Parathyroid adenoma (tissue), 2 donors: ENCODE measurements at regions not wholly inside any gene's neighbourhood (a gene's known extent, or its start where the extent isn't known, plus 50 kb on each side); places are given as distances from the start of the nearest gene placed in this dataset.

ENCODE experiments used
- H2AFZ ChIP-seq: fragments of 300-600 bp; sonication (generic); one replicate; pipeline ENCODE4 v1.7.0; 2017; ENCODE audit warnings: antibody characterized with exemption, mild to moderate bottlenecking
- H3K27ac ChIP-seq: fragments of 300-600 bp; sonication (generic); one replicate; pipeline ENCODE4 v1.7.0; 2017
- H3K27me3 ChIP-seq: fragments of 300-600 bp; sonication (generic); one replicate; pipeline ENCODE4 v1.7.0; 2017; ENCODE audit warnings: low read length; ENCODE audit not compliant: control insufficient read depth, insufficient read depth
- H3K36me3 ChIP-seq: fragments of 300-600 bp; sonication (generic); one replicate; pipeline ENCODE4 v1.7.0; 2017; ENCODE audit warnings: low read length; ENCODE audit not compliant: control insufficient read depth, insufficient read depth
- H3K4me1 ChIP-seq: fragments of 300-600 bp; sonication (generic); one replicate; pipeline ENCODE4 v1.7.0; 2017; ENCODE audit warnings: control low read depth
- H3K4me2 ChIP-seq: fragments of 300-600 bp; sonication (generic); one replicate; pipeline ENCODE4 v1.7.0; 2017; ENCODE audit warnings: low read length
- H3K4me3 ChIP-seq: fragments of 300-600 bp; sonication (generic); one replicate; pipeline ENCODE4 v1.7.0; 2017; ENCODE audit warnings: low read depth, low read length
- H3K79me2 ChIP-seq: fragments of 300-600 bp; sonication (generic); one replicate; pipeline ENCODE4 v1.7.0; 2017; ENCODE audit warnings: control low read depth
- H3K9ac ChIP-seq: fragments of 300-600 bp; sonication (generic); one replicate; pipeline ENCODE4 v1.7.0; 2017; ENCODE audit warnings: mild to moderate bottlenecking
- H3K9me3 ChIP-seq: fragments of 300-600 bp; sonication (generic); one replicate; pipeline ENCODE4 v1.7.0; 2017; ENCODE audit warnings: low read length; ENCODE audit not compliant: control insufficient read depth
- CTCF ChIP-seq: fragments of 300-600 bp; sonication (generic); IDR thresholded peaks from one replicate; pipeline ENCODE4 v1.7.0; 2017; ENCODE audit warnings: antibody characterized with exemption, mild to moderate bottlenecking
- donor health status: primary hyperparathyroidism.

- no peak overlapping the region for H3K4me2 ChIP-seq
Observed at GRCh38 chr6:140178520-140178919, 804.1 kb upstream of the CITED2 start.

GRCh38 chr6:140176306-140176705, 801.9 kb upstream of the CITED2 start:
- Histone ChIP-seq H3K4me1 (no peaks in the 10 kb centered on the region), H2AFZ (no peak overlapping the region)
- no peak for TF ChIP-seq CTCF

More at GRCh38 chr6:140178520-140178919, 804.1 kb upstream of the CITED2 start:
- H3K27ac ChIP-seq: no peak overlapping the region
- no peaks in the 10 kb centered on the region for H3K9me3 ChIP-seq
- no peaks in the 10 kb centered on the region for H3K4me1 ChIP-seq
- no peaks in the 10 kb centered on the region for H3K36me3 ChIP-seq
- H3K27me3 ChIP-seq: no peaks in the 10 kb centered on the region
- no peak overlapping the region for H2AFZ ChIP-seq
- H3K4me3 ChIP-seq: no peak overlapping the region
- TF ChIP-seq CTCF: no peak
- H3K9ac ChIP-seq: no peak overlapping the region
- H3K79me2 ChIP-seq: no peaks in the 10 kb centered on the region

GRCh38 chr6:140175486-140175885, 801.0 kb upstream of the CITED2 start:
- Histone ChIP-seq H3K27ac (no peak overlapping the region), H3K4me1 (no peaks in the 10 kb centered on the region), H3K4me2 (no peak overlapping the region), H3K9ac (no peak overlapping the region), H3K27me3 (no peaks in the 10 kb centered on the region), H3K36me3 (no peaks in the 10 kb centered on the region), H3K4me3 (no peak overlapping the region), H3K9me3 (no peaks in the 10 kb centered on the region), H3K79me2 (no peaks in the 10 kb centered on the region), H2AFZ (no peak overlapping the region)
- no peak for TF ChIP-seq CTCF

More at GRCh38 chr6:140176306-140176705, 801.9 kb upstream of the CITED2 start:
- no peak overlapping the region for H3K4me2 ChIP-seq
- H3K9me3 ChIP-seq: no peaks in the 10 kb centered on the region
- H3K36me3 ChIP-seq: no peaks in the 10 kb centered on the region
- H3K79me2 ChIP-seq: no peaks in the 10 kb centered on the region
- H3K27ac ChIP-seq: no peak overlapping the region
- no peak overlapping the region for H3K4me3 ChIP-seq
- no peak overlapping the region for H3K9ac ChIP-seq
- no peaks in the 10 kb centered on the region for H3K27me3 ChIP-seq

- TF ChIP-seq CTCF: no peak
- Histone ChIP-seq H3K4me2 (no peak overlapping the region), H3K79me2 (no peaks in the 10 kb centered on the region), H2AFZ (no peak overlapping the region), H3K9ac (no peak overlapping the region), H3K9me3 (no peaks in the 10 kb centered on the region), H3K27me3 (no peaks in the 10 kb centered on the region), H3K4me1 (no peaks in the 10 kb centered on the region), H3K36me3 (no peaks in the 10 kb centered on the region), H3K27ac (no peak overlapping the region), H3K4me3 (no peak overlapping the region)
Observed at GRCh38 chr6:140174524-140174923, 800.1 kb upstream of the CITED2 start.

- H3K9ac ChIP-seq: no peak overlapping the region
- no peak overlapping the region for H3K4me3 ChIP-seq
- no peak overlapping the region for H3K4me2 ChIP-seq
- H2AFZ ChIP-seq: no peak overlapping the region
- no peaks in the 10 kb centered on the region for H3K79me2 ChIP-seq
- TF ChIP-seq CTCF: no peak
- no peaks in the 10 kb centered on the region for H3K36me3 ChIP-seq
- no peaks in the 10 kb centered on the region for H3K9me3 ChIP-seq
- H3K27me3 ChIP-seq: no peaks in the 10 kb centered on the region
- H3K27ac ChIP-seq: no peak overlapping the region
- no peaks in the 10 kb centered on the region for H3K4me1 ChIP-seq
Observed at GRCh38 chr6:140168365-140168764, 793.9 kb upstream of the CITED2 start.
